Renal pelvis (tissue), 1 donor: ENCODE measurements at regions not wholly inside any gene's neighbourhood (a gene's known extent, or its start where the extent isn't known, plus 50 kb on each side); places are given as distances from the start of the nearest gene placed in this dataset.
"Not testable (repeated sequence)": the region's sequence is repeated elsewhere in the genome, so short reads cannot be mapped to it uniquely, and the experiment has no call there.

ENCODE experiments used
- DNase-seq: peaks from one replicate; pipeline ENCODE4 v3.0.0-alpha.2; 2013

DNA sequence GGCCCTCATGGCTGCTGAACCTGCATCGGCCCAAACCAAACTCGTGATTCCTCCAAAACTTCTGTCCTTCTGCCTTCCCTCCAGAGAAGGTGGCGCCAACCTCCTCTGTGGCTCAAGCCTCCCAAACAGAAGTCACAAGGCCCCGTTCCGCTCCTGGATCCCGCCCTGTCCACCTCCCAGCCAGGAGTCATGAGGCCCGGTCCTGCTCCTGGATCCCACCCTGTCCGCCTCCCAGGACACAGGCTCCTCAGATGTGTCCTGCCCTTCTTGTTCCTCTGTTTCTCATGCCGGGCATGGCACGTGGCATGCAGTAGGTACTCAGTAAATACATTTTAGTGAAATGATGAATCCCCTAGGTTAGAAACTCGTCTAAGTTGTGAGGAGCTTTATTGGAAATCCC lies 94.2 kb upstream of the SFSWAP start:
- DNase-seq = no peak

DNA sequence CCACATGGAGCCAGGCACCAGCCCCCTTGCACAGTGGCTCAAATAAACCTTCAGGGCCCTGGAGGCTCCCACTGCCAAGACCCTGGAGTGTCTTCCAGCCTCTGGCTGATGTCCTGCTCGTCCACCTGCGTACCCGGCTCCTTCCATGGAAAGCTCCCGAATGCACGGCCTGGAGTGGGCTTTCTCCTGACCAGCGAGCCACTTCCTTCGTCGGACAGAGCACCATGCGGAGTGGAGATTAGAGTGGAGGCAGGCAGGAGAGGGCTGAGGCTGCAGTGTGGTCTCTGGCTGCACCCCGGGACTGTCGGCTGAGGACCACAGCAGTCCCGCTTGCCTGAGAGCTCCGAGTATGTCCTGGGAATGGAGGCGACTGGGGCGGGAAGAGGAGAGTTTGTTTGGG lies 93.7 kb upstream of the SFSWAP start:
- no peak for DNase-seq

DNA sequence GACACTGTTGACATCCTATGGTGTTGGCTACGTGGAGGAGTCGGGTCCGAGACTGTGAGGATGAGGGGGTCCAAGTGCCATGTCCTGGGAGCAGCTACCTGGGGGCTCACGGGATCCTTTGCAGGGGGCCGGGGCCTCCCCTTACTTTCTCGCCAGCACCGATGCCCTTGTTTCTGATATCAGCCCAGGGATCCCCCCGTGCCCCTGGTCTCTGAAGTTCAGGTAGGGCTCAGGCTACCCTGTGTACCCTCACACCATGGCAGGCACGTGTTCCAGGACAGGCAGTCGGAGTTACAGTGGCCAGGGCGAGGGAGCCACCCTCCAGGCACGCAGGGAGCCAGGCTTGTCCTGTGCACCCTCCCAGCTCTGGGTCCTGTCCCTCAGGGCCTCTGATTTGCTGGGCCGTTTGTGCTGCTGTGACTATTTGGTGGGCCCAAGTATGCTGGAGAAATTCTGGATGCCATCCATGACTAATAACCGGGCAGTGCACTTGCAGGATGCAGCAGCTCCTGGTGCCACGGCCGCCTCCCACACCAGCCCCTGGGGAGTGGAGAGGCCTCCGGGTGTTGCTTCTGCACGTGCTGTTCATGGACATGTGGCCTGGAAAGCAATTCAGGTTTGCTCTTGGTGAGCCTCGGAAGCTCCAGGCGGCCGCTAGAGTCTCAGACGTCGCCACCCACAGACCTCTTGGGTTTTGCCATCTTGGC lies 93.1 kb upstream of the SFSWAP start:
- no peak for DNase-seq

DNA sequence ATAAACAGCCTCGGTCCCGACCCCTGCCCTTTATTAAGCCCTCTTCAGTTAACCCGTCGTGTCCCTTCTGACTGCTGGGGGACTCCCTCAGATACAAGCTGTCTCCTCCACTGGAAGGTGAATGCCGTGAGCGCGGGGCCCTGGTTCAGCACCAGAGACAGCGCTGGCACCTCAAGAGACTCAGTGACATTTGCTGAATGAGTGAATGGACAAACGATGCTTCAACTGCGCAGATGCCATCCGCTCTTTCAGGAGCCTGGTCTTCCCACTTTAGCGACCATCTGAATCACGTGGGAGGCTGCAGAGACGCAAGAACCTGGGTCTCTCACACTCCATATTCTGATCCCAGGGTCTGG lies 92.6 kb upstream of the SFSWAP start:
- peak; percentile 41 for DNase-seq

DNA sequence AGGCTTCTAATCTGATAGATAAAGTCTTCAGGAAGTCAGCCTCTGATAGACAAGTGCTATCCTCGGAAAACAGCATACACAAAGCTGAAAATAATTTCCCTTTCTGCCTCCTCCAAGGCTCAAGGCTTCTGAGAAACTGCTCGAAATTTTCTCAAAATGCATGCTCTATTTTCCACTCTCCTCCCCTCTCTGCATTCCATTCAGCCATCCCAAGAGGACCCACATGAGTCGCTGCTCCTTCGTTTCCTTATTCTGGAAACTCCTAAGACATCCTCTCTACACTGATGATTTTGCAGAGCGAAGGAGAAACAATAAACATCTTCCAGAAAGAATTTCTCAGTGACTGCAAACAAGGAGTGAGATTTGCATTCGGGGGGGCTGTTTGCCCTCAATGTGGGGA lies 92.2 kb upstream of the SFSWAP start:
- no peak for DNase-seq

DNA sequence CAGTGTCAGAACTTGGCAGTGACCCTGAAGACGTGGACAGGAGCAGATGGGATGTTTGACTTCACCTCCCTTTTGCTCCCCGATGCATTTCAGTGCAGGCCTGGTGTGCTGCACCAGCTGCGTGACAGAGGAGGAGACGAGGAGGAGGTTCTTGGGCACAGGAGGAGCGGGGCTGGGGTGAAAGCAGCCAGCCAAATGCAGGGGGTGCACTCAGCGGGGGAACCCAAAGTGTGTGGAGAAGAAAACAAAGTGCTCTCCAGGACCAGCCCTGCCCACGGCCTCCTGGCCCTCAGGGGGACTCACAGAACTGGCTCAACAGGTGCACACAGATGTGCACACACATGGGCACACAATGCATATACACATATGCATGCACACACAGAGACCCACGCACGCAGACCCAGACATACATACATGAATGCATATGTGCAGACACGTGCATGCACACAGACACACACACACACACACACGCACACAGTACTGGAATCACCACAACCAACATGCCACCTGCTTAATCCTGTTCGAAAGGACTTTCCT lies 91.7 kb upstream of the SFSWAP start:
- no peak for DNase-seq

DNA sequence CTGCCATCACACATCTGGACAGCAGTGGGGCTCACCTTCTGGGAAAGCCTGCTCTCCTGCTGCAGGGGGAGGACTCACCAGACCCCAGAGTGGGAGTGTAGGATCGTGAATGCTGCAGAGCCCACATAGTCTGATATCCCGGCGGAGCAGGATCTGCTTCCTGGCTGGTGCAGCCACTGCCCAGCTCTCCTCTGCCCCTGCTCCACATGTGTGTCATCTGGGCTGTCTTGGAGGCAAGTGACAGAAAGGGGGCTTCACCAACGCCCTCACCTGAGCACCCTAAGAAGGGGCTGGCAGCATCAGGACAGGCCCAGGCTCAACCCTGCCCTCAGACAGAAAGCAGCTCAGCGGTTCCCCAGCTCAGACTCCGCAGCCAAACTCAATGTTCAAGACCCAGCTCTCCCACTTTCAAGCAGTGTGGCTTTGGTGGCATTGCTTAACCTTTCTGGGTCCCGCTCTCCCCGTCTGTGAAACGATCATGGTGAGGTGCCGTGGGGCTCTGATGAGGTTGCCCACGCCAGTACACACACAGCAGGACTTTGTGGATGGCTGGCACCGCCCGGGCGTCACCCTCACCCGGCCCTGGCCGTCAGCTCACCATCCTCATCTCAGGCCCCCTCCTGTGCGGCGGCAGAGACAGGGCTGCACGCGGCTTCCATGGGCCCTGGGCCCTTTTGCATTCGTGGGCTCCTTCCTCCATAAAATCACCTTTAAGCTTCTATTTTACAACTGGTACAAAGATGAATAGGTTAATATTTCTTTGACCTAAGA lies 91.0 kb upstream of the SFSWAP start:
- DNase-seq = no peak

DNA sequence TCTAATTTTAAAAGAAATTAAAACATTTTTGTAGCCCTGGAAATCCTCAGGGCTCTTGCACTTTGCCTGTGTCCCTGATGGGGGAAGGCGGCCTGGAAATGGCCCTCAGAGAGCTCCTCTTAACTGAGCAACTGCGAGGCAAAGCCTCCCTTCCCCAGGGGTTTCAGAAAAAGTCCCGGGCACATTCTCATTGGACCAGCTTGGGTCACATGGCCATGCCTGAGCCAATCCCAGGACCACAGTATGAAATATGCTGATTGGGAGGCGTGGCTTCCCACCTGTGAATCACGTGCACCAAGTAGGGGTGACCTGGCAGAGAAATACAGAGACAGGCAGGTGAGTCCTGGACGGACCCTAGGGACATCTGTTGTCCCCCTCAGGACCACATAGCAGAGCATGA lies 90.4 kb upstream of the SFSWAP start:
- DNase-seq = no peak

DNA sequence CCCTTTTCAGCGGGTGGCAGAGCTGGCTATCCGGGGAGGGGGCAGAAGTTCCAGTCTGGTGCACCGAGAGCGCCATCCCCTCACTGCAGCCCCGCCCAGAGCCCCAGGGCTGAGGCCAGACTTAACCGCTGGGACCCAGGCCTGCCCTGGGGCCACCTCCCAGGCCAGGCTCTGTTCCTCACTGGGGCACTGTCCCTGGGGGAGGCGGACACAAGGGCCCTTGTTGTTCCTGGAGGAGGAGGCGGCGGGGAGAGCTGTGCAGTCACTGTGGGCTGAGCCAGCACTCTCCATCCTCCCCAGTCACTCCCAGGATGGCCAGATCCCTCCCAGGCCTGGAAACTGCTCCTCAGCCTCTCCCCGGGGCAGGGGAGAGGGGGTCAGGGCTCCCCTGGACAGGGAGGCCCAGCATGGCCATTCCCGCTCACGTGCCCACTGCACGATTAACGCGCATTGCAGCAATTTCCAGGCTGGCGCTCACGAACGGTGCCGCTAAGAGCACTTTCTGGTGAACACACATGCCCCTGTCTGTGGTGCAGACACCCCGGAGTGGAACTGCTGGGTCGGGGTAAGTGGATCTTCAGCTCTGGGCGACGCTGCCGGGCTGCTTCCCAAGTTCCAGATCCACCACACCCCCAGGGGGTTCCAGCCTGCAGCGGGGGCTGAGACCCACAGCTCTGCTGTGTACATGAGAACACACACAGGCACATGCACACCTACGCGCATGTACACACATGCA lies 89.8 kb upstream of the SFSWAP start:
- DNase-seq = no peak

DNA sequence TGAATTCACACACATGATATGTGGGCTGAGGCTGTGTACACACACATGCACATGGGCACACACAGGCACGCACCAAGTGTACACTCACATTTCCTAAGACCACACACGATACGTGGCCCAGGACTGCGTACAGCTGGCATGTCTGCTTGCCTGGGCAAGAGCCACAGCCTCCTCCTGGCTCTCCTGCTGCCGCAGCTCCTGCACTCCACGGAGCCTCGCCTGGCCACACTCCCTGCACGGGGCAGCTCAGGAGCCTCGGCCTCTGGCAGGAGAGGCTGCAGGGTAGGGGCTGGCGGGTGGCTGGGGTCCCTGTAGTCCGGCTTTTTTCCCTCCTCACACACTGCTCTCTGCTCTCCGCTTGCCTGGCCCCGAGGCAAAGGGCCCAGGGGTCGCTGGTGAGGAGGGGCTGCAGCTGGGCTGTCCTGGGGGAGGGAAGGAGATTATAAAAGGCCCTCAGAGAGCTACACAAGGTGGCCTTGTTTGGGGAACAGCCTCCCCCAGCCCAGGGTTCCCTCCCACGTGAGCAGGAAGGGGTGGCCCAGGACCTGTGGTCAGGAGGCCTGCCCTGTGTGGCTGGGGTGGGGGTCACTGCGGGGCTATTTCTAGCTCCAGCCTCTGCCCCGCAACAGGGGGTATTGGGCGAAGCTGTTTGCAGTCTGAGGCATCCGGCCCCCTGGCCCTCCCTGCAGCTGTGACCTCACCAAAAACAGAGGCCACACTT lies 89.0 kb upstream of the SFSWAP start:
- no peak for DNase-seq

DNA sequence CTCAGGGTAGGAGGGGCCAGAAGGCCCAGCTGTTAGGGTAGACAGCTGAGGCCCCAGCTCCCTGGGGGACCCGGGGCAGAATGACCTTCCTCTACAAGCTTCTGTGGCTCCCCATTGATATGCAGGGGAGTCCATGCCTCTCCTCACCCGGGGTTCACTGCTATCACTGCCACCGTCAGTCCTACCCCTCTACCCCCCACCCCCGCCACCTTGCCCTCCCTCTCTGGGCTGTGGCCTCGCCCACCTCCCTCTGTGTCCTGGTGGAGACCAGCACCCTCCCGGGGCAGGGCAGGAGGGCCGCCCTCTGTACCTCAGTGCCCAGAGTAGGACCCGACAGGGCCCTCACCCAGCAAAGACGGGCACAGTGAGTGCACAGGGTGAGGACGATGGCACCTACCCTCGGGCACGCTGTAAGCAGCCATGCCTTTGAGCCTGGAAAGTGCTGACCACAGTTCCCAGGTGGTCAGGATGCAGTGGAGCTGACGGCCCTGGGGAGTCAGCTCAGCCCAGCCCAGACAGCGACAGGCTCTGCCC lies 88.4 kb upstream of the SFSWAP start:
- DNase-seq = no peak

DNA sequence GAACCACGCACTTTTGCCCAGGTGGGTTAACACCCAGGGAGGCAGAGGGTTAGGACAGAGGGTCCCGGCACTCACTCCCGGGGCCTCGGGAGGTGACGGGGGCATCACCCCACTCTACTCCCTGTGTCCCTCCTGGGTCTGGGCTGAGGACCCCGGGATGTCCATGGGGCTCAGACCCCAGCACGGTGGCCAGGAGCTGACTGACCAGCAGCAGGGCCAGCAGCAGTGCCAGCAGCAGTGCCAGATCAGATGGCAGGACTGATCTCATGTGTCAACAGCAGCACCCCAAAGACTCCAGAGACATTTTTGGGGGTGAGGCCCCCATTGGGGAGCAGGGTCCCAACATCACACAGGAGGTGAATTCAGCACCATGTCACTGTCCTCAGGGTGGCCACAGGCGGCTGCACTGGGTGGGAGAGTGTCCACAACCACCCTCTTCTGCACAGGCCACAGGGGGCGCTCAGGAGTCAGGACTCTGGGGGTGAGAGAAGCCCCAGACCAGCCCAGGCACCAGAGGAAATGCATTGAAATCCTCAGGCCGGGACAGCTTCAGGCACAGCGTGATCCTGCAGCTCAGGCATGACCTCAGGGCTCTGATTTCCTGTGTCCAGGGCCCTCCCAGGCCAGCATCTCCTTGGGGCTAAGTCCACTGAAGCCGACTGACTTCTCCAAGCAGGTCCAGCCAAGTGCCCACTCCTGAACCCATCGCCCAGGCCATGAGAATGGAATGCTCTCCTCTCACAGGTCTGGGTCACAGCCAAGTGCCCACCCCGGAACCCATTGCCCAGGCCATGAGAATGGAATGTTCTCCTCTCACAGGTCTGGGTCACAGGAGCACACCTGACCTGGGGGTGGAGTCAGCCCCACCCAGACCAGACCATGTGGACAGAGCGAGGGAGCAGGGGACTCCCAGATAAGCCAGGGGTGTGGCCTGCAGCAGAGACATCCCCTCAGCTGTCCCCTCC lies 87.2 kb upstream of the SFSWAP start:
- not testable (repeated sequence) for DNase-seq

DNA sequence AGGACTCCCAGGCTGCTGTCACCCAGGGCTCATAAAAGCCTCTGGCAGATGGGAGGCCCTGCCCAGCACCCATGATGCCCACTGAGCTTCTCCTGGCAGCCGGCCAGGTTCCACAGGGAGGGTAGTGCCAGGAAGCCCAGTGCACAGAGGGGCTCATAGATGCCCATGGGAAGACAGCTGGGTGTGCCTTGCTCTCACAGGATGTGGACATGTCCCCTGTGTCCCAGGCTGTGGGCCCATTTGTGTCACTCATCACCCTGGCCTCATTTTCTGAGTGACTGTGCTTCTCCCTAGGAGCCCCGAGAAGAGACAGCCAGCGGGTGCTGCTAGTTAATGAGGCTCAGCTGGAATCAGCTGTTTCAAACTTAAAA lies 86.5 kb upstream of the SFSWAP start:
- DNase-seq = not testable (repeated sequence)

DNA sequence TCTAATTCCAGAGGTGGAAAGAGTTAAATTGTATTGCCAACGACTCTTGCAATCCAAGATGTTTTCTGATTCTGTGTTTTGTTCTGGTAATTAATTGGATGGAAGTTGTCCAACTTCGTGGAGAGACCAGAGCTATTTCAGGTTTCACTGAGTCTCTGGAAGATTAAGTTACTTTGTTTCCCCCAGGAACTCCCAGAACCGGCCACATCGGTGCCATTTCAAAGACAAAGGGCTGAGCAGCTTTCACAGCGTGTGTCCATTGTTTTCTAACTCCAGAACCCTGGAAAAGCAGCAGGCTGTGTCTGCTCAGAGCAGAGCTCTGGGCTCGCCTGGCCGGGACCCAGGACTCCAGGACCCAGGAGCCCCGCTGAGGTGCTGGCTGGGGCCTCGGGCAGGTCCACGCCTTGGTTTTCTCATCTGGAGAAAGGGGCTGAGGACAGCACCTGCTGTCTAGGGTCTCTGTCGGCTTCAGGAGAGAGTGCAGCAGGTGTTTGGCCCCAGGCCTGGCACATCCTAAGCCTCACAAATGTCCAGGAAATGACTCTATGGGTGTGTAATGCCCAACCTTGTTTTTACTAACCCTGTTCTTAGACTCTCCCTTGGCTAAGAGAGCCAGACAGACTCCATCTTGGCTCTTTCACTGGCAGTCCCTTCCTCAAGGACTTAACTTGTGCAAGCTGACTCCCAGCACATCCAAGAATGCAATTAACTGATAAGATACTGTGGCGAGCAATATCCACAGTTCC lies 86.0 kb upstream of the SFSWAP start:
- not testable (repeated sequence) for DNase-seq

DNA sequence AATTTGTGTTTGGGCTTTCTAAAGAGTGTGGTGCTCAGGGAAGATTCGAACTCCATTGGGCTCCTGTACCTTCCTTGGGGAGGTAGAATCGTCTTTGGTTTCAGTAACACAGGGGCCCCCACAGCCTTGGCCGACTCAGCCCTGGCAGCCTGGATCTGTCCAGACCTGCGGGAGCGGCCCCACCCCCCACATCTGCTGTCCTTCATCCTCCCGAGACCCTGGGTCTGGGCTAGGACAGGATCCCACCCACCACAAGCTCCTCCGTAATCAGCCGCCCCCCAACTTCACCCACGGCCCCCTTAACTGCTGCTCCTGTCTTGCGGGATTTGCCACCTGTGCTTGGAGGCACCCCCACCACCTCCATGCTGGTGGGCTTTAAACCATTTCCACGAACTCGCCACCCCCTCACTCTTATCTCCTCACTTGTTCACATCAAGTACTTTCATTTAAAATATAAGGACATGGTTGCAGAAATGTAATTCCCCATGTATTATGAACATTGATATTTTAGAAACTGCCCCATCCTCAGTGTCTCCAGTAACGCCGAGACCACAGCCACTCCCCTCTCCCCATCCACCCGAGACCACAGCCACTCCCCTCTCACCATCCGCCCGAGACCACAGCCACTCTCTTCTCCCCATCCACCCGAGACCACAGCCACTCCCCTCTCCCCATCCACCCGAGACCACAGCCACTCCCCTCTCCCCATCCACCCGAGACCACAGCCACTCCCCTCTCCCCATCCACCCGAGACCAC lies 84.7 kb upstream of the SFSWAP start:
- DNase-seq = not testable (repeated sequence)

DNA sequence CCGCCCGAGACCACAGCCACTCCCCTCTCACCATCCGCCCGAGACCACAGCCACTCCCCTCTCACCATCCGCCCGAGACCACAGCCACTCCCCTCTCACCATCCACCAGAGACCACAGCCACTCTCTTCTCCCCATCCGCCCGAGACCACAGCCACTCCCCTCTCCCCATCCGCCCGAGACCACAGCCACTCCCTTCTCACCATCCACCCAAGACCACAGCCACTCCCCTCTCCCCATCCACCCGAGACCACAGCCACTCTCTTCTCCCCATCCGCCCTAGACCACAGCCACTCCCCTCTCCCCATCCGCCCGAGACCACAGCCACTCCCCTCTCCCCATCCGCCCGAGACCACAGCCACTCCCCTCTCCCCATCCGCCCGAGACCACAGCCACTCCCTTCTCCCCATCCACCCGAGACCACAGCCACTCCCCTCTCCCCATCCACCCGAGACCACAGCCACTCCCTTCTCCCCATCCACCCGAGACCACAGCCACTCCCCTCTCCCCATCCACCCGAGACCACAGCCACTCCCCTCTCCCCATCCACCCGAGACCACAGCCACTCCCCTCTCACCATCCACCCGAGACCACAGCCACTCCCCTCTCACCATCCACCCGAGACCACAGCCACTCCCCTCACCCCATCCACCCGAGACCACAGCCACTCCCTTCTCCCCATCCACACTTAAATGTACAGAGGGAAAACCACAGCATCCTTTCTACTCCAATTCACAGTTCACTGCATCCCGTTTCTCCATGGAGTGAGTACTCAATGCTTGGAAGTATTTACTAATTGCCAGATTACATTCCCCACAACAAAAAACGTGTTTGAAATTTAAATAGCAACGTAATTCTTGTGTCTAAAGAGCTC lies 83.5 kb upstream of the SFSWAP start:
- DNase-seq = not testable (repeated sequence)

DNA sequence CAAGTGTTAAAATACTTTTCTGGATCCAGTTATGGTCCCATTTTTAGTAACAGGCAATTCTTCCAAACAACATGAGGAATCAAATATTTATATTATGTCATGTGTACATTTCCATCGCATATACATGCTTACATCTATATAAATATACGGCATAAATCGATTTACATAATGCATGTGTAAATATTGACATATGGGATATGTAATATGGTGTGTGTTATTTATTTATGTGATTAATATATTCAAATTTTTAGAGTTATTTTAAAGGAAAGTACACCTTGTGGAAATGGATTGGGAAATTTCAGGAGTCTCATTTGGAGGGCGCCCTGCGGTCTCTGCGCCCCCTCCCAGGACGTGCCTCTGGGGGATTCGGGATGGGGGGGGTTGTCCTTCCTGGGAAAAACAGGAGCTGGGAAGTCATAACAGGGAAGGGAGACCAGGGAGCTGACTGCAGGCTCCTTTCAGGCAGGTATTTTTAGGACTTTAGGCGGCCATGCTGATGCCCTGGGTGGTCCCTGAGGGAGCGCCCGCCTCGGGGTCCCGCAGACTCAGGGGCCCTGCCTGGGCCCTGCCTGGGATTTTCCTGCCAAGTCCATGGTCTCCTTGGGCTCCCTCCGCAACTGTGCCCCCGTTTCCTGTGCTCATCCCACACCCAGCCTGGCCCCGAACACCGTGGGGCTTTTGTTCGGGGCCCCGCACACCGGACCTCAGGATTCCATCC lies 82.7 kb upstream of the SFSWAP start:
- DNase-seq = no peak
